HEK293 (cell line): ENCODE measurements at regions not wholly inside any gene's neighbourhood (a gene's known extent, or its start where the extent isn't known, plus 50 kb on each side); places are given as distances from the start of the nearest gene placed in this dataset.

Experiments used
- KLF9 ChIP-seq: fragments of 450-650 bp; formaldehyde crosslinking; IDR thresholded peaks from 2 replicates; pipeline ENCODE4 v1.5.1; 2016; ENCODE audit warnings: missing biosample characterization, missing genetic modification characterization, low read depth
- TCF7L2 ChIP-seq: IDR thresholded peaks from 2 replicates; pipeline ENCODE4 v1.6.1; 2011; ENCODE audit warnings: low read depth, mild to moderate bottlenecking, inconsistent platforms, low read length, moderate library complexity, borderline replicate concordance
- ZNF23 ChIP-seq: fragments of 450-650 bp; formaldehyde crosslinking; IDR thresholded peaks from 2 replicates; pipeline ENCODE4 v1.5.1; 2016; ENCODE audit warnings: missing biosample characterization, missing genetic modification characterization, borderline replicate concordance
- ZNF274 ChIP-seq, 2 experiments: fragments of 200-500 bp in 1 of 2; fragments of 450-650 bp in 1 of 2; sonication (Bioruptor generic) in 1 of 2; formaldehyde crosslinking in 1 of 2; IDR thresholded peaks; 2 replicates each; pipeline versions ENCODE4 v1.5.1 to v1.6.1; 2014 to 2016; ENCODE audit warnings: borderline replicate concordance in 1 of 2, inconsistent platforms in 1 of 2, low read length in 1 of 2, missing biosample characterization in 1 of 2, missing genetic modification characterization in 1 of 2
- ZNF416 ChIP-seq: fragments of 450-650 bp; formaldehyde crosslinking; IDR thresholded peaks from 2 replicates; pipeline ENCODE4 v1.5.1; 2016; ENCODE audit warnings: missing biosample characterization, missing genetic modification characterization
- ZNF426 ChIP-seq: fragments of 450-650 bp; formaldehyde crosslinking; IDR thresholded peaks from 2 replicates; pipeline ENCODE4 v1.5.1; 2017; ENCODE audit warnings: missing biosample characterization, missing genetic modification characterization, mild to moderate bottlenecking, inconsistent platforms, moderate library complexity
- TF ChIP-seq, protein P1 (sequence below): fragments of 450-650 bp; formaldehyde crosslinking; IDR thresholded peaks from 2 replicates; pipeline ENCODE4 v1.5.1; 2016; ENCODE audit warnings: missing biosample characterization, missing genetic modification characterization
- TF ChIP-seq, protein P2 (sequence below): fragments of 450-650 bp; formaldehyde crosslinking; IDR thresholded peaks from 2 replicates; pipeline ENCODE4 v1.5.1; 2016; ENCODE audit warnings: missing biosample characterization, missing genetic modification characterization
- TF ChIP-seq, protein P3 (sequence below): fragments of 450-650 bp; formaldehyde crosslinking; IDR thresholded peaks from 2 replicates; pipeline ENCODE4 v1.5.1; 2016; ENCODE audit warnings: missing biosample characterization, missing genetic modification characterization, borderline replicate concordance
- TF ChIP-seq, protein P4 (sequence below): fragments of 450-650 bp; IDR thresholded peaks from 2 replicates; pipeline ENCODE4 v1.5.1; 2018; ENCODE audit warnings: missing biosample characterization, mild to moderate bottlenecking, missing genetic modification characterization

DNA sequence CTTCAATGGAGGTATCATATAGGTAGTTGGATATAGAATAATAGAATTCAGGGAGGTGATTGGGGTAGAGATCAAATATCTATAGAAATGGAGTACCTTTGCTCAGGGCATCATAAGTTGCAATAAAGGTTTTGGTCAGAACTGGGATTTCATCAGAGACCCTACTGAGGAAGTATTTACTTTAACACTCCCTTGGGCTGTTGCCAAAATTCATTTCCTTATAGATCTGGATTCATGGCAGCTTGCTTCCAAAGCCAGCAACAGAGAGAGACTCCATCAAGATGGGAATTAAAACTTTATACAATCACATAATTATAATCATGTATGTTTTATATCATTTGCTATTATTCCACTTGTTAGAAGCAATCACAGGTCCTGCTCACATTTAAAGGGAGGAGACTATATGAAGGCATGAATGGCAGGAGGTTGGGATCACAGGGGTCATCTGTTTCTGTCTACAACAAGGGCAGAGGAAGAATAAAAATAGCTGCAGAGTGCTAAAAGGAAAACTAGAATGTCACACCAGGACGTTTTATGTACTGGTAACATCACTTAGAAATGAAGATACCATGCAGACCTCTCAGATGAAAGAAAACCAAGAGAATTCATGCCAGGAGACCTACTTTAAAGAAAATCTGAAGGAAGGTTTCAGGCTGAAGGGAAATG lies 902.1 kb upstream of the LCORL start:
- TF ChIP-seq, protein P1, sequence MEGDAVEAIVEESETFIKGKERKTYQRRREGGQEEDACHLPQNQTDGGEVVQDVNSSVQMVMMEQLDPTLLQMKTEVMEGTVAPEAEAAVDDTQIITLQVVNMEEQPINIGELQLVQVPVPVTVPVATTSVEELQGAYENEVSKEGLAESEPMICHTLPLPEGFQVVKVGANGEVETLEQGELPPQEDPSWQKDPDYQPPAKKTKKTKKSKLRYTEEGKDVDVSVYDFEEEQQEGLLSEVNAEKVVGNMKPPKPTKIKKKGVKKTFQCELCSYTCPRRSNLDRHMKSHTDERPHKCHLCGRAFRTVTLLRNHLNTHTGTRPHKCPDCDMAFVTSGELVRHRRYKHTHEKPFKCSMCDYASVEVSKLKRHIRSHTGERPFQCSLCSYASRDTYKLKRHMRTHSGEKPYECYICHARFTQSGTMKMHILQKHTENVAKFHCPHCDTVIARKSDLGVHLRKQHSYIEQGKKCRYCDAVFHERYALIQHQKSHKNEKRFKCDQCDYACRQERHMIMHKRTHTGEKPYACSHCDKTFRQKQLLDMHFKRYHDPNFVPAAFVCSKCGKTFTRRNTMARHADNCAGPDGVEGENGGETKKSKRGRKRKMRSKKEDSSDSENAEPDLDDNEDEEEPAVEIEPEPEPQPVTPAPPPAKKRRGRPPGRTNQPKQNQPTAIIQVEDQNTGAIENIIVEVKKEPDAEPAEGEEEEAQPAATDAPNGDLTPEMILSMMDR (tag by site-specific recombination): no peak
- TF ChIP-seq ZNF416 (no peak), KLF9 (tag by site-specific recombination) (no peak), ZNF23 (tag by site-specific recombination) (no peak), ZNF274 (IDR thresholded peaks at IDR 0.05; ENCODE audit: low read length) (no peak), ZNF274 (tag by site-specific recombination; IDR thresholded peaks at IDR 0.05; ENCODE audit: borderline replicate concordance) (no peak), TCF7L2 (no peak), ZNF426 (tag by site-specific recombination) (no peak)
- TF ChIP-seq, protein P2, sequence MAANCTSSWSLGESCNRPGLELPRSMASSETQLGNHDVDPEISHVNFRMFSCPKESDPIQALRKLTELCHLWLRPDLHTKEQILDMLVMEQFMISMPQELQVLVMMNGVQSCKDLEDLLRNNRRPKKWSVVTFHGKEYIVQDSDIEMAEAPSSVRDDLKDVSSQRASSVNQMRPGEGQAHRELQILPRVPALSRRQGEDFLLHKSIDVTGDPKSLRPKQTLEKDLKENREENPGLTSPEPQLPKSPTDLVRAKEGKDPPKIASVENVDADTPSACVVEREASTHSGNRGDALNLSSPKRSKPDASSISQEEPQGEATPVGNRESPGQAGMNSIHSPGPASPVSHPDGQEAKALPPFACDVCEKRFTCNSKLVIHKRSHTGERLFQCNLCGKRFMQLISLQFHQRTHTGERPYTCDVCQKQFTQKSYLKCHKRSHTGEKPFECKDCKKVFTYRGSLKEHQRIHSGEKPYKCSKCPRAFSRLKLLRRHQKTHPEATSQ (tag by site-specific recombination): no peak
- TF ChIP-seq, protein P3, sequence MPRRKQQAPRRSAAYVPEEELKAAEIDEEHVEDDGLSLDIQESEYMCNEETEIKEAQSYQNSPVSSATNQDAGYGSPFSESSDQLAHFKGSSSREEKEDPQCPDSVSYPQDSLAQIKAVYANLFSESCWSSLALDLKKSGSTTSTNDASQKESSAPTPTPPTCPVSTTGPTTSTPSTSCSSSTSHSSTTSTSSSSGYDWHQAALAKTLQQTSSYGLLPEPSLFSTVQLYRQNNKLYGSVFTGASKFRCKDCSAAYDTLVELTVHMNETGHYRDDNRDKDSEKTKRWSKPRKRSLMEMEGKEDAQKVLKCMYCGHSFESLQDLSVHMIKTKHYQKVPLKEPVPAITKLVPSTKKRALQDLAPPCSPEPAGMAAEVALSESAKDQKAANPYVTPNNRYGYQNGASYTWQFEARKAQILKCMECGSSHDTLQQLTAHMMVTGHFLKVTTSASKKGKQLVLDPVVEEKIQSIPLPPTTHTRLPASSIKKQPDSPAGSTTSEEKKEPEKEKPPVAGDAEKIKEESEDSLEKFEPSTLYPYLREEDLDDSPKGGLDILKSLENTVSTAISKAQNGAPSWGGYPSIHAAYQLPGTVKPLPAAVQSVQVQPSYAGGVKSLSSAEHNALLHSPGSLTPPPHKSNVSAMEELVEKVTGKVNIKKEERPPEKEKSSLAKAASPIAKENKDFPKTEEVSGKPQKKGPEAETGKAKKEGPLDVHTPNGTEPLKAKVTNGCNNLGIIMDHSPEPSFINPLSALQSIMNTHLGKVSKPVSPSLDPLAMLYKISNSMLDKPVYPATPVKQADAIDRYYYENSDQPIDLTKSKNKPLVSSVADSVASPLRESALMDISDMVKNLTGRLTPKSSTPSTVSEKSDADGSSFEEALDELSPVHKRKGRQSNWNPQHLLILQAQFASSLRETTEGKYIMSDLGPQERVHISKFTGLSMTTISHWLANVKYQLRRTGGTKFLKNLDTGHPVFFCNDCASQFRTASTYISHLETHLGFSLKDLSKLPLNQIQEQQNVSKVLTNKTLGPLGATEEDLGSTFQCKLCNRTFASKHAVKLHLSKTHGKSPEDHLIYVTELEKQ: no peak
- TF ChIP-seq, protein P4, sequence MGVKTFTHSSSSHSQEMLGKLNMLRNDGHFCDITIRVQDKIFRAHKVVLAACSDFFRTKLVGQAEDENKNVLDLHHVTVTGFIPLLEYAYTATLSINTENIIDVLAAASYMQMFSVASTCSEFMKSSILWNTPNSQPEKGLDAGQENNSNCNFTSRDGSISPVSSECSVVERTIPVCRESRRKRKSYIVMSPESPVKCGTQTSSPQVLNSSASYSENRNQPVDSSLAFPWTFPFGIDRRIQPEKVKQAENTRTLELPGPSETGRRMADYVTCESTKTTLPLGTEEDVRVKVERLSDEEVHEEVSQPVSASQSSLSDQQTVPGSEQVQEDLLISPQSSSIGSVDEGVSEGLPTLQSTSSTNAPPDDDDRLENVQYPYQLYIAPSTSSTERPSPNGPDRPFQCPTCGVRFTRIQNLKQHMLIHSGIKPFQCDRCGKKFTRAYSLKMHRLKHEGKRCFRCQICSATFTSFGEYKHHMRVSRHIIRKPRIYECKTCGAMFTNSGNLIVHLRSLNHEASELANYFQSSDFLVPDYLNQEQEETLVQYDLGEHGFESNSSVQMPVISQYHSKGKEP (tag by site-specific recombination): no peak
